Caco-2 (cell line): ENCODE measurements at regions not wholly inside any gene's neighbourhood (a gene's known extent, or its start where the extent isn't known, plus 50 kb on each side); places are given as distances from the start of the nearest gene placed in this dataset.

Source experiments
- BruUV-seq: library from RNA; stranded (reverse); fragments of 400-500 nt; replicated peaks from 2 replicates; lab custom pipeline; 2021; lab: Mats Ljungman, UMichigan
- CTCF ChIA-PET: fragments of 300-600 bp; sonication (Branson Sonifier 250); formaldehyde crosslinking; loops from one replicate; lab custom pipeline; 2022; ENCODE audit warnings: antibody characterized with exemption; lab: Charles Lee
- POLR2A ChIA-PET: fragments of 300-600 bp; sonication (Branson Sonifier 250); formaldehyde crosslinking; loops from one replicate; lab custom pipeline; 2022; ENCODE audit warnings: antibody characterized with exemption; lab: Charles Lee
- DNase-seq, 2 experiments: peaks; one replicate each; pipeline versions ENCODE4 v3.0.0 to v3.0.0-alpha.2; 2020 to 2022
- H3K27me3 ChIP-seq: replicated peaks from 2 replicates; pipeline ENCODE4 v1.6.0; 2011; ENCODE audit warnings: low read length; ENCODE audit not compliant: control insufficient read depth, insufficient read depth
- H3K36me3 ChIP-seq: 2 replicates; pipeline ENCODE4 v1.5.1; 2011; ENCODE audit warnings: low read length; ENCODE audit not compliant: control insufficient read depth, insufficient read depth
- H3K4me1 ChIP-seq: fragments of 250-450 bp; sonication (Bioruptor Pico); 2 replicates; pipeline ENCODE4 v1.5.1; 2020; ENCODE audit warnings: mild to moderate bottlenecking
- H3K4me3 ChIP-seq: 2 replicates; pipeline ENCODE4 v1.5.1; 2011; ENCODE audit warnings: low read depth, mild to moderate bottlenecking, control low read depth, low read length
- H3K9me3 ChIP-seq: fragments of 250-450 bp; sonication (Bioruptor Pico); 2 replicates; pipeline ENCODE4 v1.5.1; 2020; ENCODE audit warnings: mild to moderate bottlenecking, moderate library complexity
- H3K27ac Mint-ChIP-seq: one replicate; pipeline ENCODE4 v1.8.0; 2022; ENCODE audit warnings: mixed read lengths; ENCODE audit not compliant: unreplicated experiment
- H3K27me3 Mint-ChIP-seq: one replicate; pipeline ENCODE4 v1.8.0; 2022; ENCODE audit warnings: mixed read lengths; ENCODE audit not compliant: insufficient read depth, unreplicated experiment
- H3K36me3 Mint-ChIP-seq: one replicate; pipeline ENCODE4 v1.8.0; 2022; ENCODE audit warnings: mild to moderate bottlenecking, mixed read lengths; ENCODE audit not compliant: insufficient read depth, unreplicated experiment
- H3K4me1 Mint-ChIP-seq: one replicate; pipeline ENCODE4 v1.8.0; 2022; ENCODE audit warnings: low read depth, mixed read lengths; ENCODE audit not compliant: unreplicated experiment
- H3K4me3 Mint-ChIP-seq: one replicate; pipeline ENCODE4 v1.8.0; 2022; ENCODE audit warnings: mild to moderate bottlenecking, moderate library complexity, mixed read lengths; ENCODE audit not compliant: unreplicated experiment
- H3K9me3 Mint-ChIP-seq: one replicate; pipeline ENCODE4 v1.8.0; 2022; ENCODE audit warnings: mixed read lengths; ENCODE audit not compliant: unreplicated experiment
- CTCF ChIP-seq, 2 experiments: fragments of 200-600 bp in 1 of 2; IDR thresholded peaks; 1 replicate in 1 of 2; 2 replicates in 1 of 2; pipeline versions ENCODE4 v1.5.1 to v1.8.0; 2011 to 2022; ENCODE audit warnings: antibody characterized with exemption in 1 of 2, control low read depth in 1 of 2, inconsistent platforms in 1 of 2, low read depth in 1 of 2, low read length in 1 of 2, mild to moderate bottlenecking in 1 of 2, moderate library complexity in 1 of 2; ENCODE audit not compliant: insufficient read depth in 1 of 2, severe bottlenecking in 1 of 2, unreplicated experiment in 1 of 2
- intact Hi-C: fragments of 100-400 bp; cut with micrococcal nuclease; formaldehyde crosslinking; loops from one replicate; pipeline ENCODE4 v1.10.0; 2022; ENCODE audit not compliant: unreplicated experiment

- Mint-ChIP-seq H3K27me3 (peaks cover 8% of the 10 kb centered on the region), H3K4me3 (no peak overlapping the region), H3K9me3 (peaks cover 12% of the 10 kb centered on the region), H3K27ac (no peak overlapping the region), H3K36me3 (no peaks in the 10 kb centered on the region), H3K4me1 (no peaks in the 10 kb centered on the region)
- no peaks in the 10 kb centered on the region for H3K4me1 ChIP-seq
- no peaks in the 10 kb centered on the region for H3K9me3 ChIP-seq
- POLR2A ChIA-PET: no interaction called here
- H3K4me3 ChIP-seq: no peak overlapping the region
- CTCF ChIA-PET: interaction anchor here (0.6 kb wide), 1 partner anchor 1278 kb away, joined by 3 read pairs; no protein-coding TSS in a partner anchor
- no peaks in the 10 kb centered on the region for H3K36me3 ChIP-seq
- no TSS peak for BruUV-seq
- intact Hi-C loops: no loop called here
- TF ChIP-seq CTCF (IDR thresholded peaks at IDR 0.05; ENCODE audit: insufficient read depth in 1 of 2, low read depth in 1 of 2, low read length in 1 of 2, severe bottlenecking in 1 of 2, unreplicated experiment in 1 of 2): no peak
- no peaks in the 10 kb centered on the region for H3K27me3 ChIP-seq
- no peak for DNase-seq
These were observed 110.8 kb upstream of the IRX1 start for GRCh38 chr5:3484836-3485235.

GRCh38 chr5:3481175-3481574 lies 114.5 kb upstream of the IRX1 start:
- Histone ChIP-seq H3K4me3 (no peak overlapping the region), H3K27me3 (no peaks in the 10 kb centered on the region), H3K4me1 (no peaks in the 10 kb centered on the region), H3K36me3 (no peaks in the 10 kb centered on the region), H3K9me3 (no peaks in the 10 kb centered on the region)
- ChIA-PET CTCF (no interaction called here), POLR2A (no interaction called here)
- BruUV-seq: no TSS peak
- no peak overlapping the region for H3K27ac Mint-ChIP-seq
- no peak for DNase-seq
- no peak overlapping the region for H3K4me3 Mint-ChIP-seq
- no peaks in the 10 kb centered on the region for H3K4me1 Mint-ChIP-seq
- no peak for TF ChIP-seq CTCF (IDR thresholded peaks at IDR 0.05; ENCODE audit: insufficient read depth in 1 of 2, low read depth in 1 of 2, low read length in 1 of 2, severe bottlenecking in 1 of 2, unreplicated experiment in 1 of 2)
- H3K36me3 Mint-ChIP-seq: no peaks in the 10 kb centered on the region
- H3K27me3 Mint-ChIP-seq: no peaks in the 10 kb centered on the region
- intact Hi-C loops: no loop called here
- H3K9me3 Mint-ChIP-seq: peaks cover 12% of the 10 kb centered on the region

- ChIA-PET POLR2A (no interaction called here), CTCF (no interaction called here)
- Histone ChIP-seq H3K4me1 (no peaks in the 10 kb centered on the region), H3K27me3 (no peaks in the 10 kb centered on the region), H3K9me3 (no peaks in the 10 kb centered on the region), H3K36me3 (no peaks in the 10 kb centered on the region), H3K4me3 (no peak overlapping the region)
- TF ChIP-seq CTCF (IDR thresholded peaks at IDR 0.05; ENCODE audit: insufficient read depth in 1 of 2, low read depth in 1 of 2, low read length in 1 of 2, severe bottlenecking in 1 of 2, unreplicated experiment in 1 of 2): no peak
- no peaks in the 10 kb centered on the region for H3K9me3 Mint-ChIP-seq
- intact Hi-C loops: no loop called here
- no peaks in the 10 kb centered on the region for H3K27me3 Mint-ChIP-seq
- H3K36me3 Mint-ChIP-seq: no peaks in the 10 kb centered on the region
- BruUV-seq: no TSS peak
- DNase-seq: no peak
- H3K4me1 Mint-ChIP-seq: no peaks in the 10 kb centered on the region
- H3K4me3 Mint-ChIP-seq: no peak overlapping the region
- H3K27ac Mint-ChIP-seq: no peak overlapping the region
These were observed 120.0 kb upstream of the IRX1 start for GRCh38 chr5:3475674-3476073.
